Omental fat pad (tissue), 3 donors: ENCODE measurements at regions not wholly inside any gene's neighbourhood (a gene's known extent, or its start where the extent isn't known, plus 50 kb on each side); places are given as distances from the start of the nearest gene placed in this dataset.
"Not testable (repeated sequence)": the region's sequence is repeated elsewhere in the genome, so short reads cannot be mapped to it uniquely, and the experiment has no call there.

Experiments used
- ATAC-seq: fragments of 150-250 bp; one replicate; pipeline ENCODE4 v1.9.1; 2016; ENCODE audit warnings: mild to moderate bottlenecking, moderate library complexity; ENCODE audit not compliant: low FRiP score
- DNase-seq: peaks from one replicate; pipeline ENCODE4 v3.0.0-alpha.2; 2019; ENCODE audit warnings: low spot score
- TF ChIP-seq, protein P1 (sequence below), 3 donors: fragments of 450-650 bp; IDR thresholded peaks; one replicate each; pipeline ENCODE4 v1.5.1; 2016 to 2017; ENCODE audit warnings: antibody characterized with exemption in 3 of 3, mild to moderate bottlenecking in 3 of 3, moderate library complexity in 2 of 3

DNA sequence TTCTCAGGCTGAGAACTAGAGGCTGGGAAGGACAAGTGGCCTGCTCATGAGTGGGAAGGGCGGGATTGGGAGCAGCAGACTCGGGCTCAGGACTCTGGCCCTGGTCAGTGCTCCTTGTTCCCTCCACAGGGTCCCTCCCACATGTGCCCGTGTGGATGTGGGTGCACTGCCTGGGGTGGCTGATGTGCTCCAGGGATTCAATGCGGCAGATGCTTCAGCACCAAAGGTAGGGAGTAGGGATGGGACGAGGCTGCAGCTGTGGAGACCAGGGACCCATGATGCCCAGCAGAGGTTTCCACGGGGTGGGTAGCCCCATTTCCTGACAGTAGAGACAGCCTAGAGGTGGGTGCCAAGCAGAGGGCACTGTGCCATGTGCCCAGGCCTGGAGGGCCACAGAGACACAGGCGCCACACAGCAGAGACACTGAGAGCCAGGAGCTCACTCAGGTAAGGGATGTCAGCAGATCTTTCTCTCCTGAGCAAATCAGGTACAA, 89.5 kb downstream of the GGTLC2 start:
- ATAC-seq (no peak), DNase-seq (no peak)
- TF ChIP-seq, protein P1, sequence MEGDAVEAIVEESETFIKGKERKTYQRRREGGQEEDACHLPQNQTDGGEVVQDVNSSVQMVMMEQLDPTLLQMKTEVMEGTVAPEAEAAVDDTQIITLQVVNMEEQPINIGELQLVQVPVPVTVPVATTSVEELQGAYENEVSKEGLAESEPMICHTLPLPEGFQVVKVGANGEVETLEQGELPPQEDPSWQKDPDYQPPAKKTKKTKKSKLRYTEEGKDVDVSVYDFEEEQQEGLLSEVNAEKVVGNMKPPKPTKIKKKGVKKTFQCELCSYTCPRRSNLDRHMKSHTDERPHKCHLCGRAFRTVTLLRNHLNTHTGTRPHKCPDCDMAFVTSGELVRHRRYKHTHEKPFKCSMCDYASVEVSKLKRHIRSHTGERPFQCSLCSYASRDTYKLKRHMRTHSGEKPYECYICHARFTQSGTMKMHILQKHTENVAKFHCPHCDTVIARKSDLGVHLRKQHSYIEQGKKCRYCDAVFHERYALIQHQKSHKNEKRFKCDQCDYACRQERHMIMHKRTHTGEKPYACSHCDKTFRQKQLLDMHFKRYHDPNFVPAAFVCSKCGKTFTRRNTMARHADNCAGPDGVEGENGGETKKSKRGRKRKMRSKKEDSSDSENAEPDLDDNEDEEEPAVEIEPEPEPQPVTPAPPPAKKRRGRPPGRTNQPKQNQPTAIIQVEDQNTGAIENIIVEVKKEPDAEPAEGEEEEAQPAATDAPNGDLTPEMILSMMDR (IDR thresholded peaks at IDR 0.05), result no peak

DNA sequence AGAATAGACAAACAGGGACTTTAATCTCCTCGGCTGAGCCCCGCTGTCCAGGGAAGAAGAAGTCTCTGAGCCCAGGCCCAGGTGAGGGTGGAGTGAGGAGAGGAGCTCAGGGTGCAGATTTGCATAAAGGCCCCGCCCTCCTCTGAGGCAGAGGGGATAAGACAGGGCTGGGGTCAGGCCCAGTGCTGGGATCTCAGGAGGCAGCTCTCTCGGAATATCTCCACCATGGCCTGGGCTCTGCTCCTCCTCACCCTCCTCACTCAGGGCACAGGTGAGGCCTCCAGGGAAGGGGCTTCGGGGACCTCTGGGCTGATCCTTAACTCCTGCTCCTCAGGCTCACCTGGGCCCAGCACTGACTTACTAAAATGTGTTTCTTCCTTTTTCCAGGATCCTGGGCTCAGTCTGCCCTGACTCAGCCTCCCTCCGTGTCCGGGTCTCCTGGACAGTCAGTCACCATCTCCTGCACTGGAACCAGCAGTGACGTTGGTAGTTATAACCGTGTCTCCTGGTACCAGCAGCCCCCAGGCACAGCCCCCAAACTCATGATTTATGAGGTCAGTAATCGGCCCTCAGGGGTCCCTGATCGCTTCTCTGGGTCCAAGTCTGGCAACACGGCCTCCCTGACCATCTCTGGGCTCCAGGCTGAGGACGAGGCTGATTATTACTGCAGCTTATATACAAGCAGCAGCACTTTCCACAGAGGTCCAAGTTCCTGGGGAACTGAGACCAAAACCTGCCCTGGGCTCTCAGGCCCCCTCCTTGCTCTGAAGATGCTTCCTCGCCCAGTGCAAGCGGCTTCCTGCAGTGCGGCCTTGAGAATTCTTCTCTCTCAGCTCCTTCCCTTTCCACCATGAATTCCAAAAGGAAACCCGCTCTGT, 90.2 kb downstream of the GGTLC2 start:
- not testable (repeated sequence) for DNase-seq, ATAC-seq

DNA sequence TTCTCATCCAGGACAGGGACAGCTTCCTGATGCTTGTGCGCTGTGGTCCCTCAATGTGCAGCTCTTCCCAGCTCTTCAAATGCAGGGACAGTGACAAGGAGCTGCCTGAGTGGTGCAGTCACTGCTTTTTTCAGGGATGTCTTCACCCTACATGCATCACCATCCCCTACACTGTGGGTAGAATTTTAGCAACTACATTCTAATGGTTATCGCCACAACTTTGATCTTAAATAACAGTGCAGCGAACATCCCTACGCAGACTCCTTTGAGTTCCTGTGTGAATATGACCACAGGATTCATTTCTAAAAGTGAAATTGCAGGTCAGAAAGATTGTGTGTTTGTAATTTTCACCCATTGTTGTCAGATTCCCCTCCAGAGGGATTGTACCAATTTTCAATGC, 90.9 kb downstream of the GGTLC2 start:
- DNase-seq, ATAC-seq: not testable (repeated sequence)

DNA sequence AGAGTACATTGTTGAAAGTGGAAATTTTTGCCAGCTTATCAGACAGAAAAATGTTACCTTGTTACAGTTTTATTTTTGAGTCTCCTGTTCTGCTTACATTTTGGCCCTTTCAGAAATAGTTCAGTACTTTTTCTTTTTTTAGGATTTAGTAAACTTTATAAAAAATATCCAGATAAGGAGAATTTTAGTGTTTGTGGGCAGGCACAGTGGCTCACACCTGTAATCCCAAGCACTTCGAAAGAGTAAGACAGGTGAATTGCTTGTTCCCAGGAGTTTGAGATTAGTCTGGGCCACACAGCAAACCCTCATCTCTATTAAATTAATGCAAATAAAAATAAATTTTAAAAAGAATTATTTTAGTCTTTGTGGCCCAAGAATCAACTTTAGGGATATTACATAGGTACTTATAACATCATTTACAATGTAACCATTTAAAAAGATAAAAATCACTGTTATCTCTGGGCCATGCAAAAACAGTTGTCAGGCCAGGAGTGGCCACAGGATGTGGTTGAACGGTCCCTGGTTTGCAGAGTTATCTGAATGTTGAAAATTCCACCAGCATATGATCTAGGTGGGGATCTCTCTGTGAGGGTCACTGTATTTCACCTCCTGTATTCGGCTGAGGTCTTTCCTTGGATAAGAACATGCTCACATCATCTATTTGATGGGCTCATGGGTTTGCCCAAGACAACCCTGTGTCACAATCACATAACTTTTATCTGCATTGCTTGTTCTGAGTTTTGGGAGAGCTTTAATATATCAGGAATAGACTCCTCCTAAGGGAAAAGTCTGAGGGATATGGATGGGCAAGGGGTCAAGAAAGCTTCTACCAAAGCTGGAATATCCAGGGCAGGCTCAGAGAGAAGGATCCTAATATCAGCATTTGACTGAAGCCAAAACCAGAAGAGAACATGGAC, 91.5 kb downstream of the GGTLC2 start:
- no peak for ATAC-seq
- no peak for DNase-seq
- TF ChIP-seq, protein P1 (IDR thresholded peaks at IDR 0.05), result no peak

DNA sequence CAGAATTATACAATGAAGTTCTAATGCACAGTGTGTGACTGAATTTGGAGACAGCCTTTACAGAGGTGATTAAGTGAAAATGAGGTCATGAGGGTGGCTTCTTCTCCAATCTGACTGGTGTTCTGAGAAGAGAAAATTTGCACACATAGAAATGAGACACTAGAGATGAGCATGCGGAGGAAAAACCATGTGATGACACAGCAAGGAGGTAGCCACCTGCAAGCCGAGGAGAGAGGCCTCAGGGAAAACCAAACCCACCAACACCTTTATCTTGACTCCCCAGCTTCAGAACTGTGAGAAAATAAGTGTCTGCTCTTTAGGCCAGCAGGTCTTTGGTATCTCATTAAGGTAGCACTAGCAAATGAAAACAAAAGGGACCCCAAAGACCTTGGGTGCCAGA, 93.2 kb downstream of the GGTLC2 start:
- TF ChIP-seq, protein P1 (IDR thresholded peaks at IDR 0.05), result no peak
- DNase-seq (no peak), ATAC-seq (no peak)

DNA sequence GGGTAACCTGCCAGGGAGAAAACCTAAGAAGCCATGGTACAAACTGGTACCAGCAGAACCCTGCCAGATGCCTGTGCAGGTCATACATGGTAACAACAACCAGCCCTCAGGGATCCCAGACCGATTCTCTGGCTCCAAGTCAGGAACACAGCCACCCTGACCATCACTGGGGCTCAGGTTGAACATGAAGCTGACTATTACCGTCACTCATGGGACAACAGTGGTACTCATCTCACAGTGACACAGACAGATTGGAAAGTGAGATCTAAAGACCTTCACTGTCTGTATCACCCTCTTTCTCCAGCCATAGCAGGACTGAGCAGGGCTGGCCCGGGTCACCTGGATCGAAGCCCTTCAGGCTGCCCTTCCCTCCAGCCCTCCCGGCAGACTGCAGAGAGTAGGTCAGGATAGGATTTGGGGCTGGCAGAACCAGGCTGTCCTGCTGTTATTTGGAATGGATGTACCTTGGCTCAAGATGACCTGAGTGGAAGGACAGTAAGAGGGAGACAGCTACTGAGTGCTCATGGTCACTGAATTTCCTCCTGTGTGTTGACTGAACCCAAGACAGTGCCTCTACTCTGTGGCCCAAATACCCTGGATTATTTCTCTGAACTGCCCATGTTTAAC, 94.7 kb downstream of the GGTLC2 start:
- TF ChIP-seq, protein P1 (IDR thresholded peaks at IDR 0.05), result no peak
- no peak for DNase-seq
- ATAC-seq, result peak; percentile 28

DNA sequence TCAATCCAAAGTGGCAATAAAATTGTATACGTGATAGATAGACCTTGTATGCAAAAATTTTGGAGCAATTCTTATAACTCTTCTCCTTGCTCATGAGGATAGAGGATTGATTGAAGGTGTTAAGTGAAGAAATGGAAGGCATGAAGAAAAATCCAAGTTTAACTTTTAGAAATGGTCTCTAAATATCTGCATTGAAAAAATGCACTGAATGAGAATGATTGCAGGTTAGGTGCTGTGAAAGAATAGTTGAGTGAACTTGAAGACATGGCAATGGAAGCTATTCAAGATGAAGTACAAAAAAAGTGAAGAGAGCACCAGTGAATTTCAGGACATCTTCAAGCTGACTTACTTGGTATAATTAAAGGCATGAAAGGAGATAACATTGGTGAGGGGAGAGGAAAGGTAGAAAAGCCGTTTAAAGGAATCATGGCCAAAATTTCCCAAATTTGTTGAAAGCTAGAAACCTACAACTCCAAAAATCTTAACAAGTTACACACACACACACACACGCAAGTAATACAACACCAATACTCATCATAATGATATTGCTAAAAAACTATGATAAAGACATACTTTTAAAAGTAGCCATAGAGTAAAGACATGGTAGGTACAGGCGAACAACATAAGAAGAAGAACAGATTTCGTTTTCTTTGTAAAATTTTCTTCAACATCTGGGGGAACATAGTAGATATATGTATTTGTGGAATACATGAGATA, 96.3 kb downstream of the GGTLC2 start:
- TF ChIP-seq, protein P1 (IDR thresholded peaks at IDR 0.05), result no peak
- no peak for ATAC-seq
- no peak for DNase-seq
